MM.1S (cell line): ENCODE measurements at regions not wholly inside any gene's neighbourhood (a gene's known extent, or its start where the extent isn't known, plus 50 kb on each side); places are given as distances from the start of the nearest gene placed in this dataset.

ENCODE experiments used
- EZH2 ChIP-seq: fragments of 300-600 bp; sonication (generic); optimal IDR thresholded peaks from 2 replicates; pipeline ENCODE3; 2017; ENCODE audit warnings: low read depth, mild to moderate bottlenecking, antibody characterized with exemption, low read length, mixed read lengths
- EZH2phosphoT487 ChIP-seq: fragments of 300-600 bp; sonication (generic); IDR thresholded peaks from 2 replicates; pipeline ENCODE4 v1.6.1; 2018; ENCODE audit warnings: antibody characterized with exemption, low read length
- TF ChIP-seq, protein P1 (sequence below): fragments of 300-600 bp; sonication (generic); IDR thresholded peaks from 2 replicates; pipeline ENCODE4 v1.5.1; 2016; ENCODE audit warnings: antibody characterized with exemption, low read length, mixed read lengths

DNA sequence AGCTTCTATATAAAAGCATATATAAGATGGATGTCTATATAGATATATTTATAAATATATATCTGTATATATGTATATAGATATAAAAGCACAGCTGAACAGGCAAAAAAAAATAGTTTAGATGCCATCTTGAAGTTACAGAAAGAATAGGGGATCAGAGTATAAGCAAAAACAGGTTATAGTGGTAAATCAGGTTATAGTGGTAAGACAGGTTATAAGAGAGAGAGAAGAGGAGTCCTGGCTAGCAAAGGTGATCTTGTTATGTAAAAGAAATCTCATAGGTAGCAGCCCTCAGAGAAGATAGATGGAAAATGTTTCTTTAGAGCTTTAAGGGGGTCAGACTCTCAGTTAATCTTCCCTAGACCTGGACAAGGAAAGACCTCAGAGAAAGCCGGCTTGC lies 1263.1 kb downstream of the PCDH7 start:
- TF ChIP-seq, protein P1, sequence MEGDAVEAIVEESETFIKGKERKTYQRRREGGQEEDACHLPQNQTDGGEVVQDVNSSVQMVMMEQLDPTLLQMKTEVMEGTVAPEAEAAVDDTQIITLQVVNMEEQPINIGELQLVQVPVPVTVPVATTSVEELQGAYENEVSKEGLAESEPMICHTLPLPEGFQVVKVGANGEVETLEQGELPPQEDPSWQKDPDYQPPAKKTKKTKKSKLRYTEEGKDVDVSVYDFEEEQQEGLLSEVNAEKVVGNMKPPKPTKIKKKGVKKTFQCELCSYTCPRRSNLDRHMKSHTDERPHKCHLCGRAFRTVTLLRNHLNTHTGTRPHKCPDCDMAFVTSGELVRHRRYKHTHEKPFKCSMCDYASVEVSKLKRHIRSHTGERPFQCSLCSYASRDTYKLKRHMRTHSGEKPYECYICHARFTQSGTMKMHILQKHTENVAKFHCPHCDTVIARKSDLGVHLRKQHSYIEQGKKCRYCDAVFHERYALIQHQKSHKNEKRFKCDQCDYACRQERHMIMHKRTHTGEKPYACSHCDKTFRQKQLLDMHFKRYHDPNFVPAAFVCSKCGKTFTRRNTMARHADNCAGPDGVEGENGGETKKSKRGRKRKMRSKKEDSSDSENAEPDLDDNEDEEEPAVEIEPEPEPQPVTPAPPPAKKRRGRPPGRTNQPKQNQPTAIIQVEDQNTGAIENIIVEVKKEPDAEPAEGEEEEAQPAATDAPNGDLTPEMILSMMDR = no peak
- TF ChIP-seq EZH2 (no peak), EZH2phosphoT487 (no peak)
